ENCODE measurements at regions not wholly inside any gene's neighbourhood (a gene's known extent, or its start where the extent isn't known, plus 50 kb on each side); places are given as distances from the start of the nearest gene placed in this dataset.
A peak's percentile ranks its signal among the peaks of the same experiment; 100 is the strongest.

- no peak for DNase-seq
Measured at GRCh38 chr12:112559784-112560183, 141.0 kb downstream of the PTPN11 start.

- no peak for DNase-seq
Measured at GRCh38 chr12:112564160-112564784, 145.5 kb downstream of the PTPN11 start.

- DNase-seq = no peak
Measured at GRCh38 chr12:112568641-112569040, 149.9 kb downstream of the PTPN11 start.

- no peak for DNase-seq
Measured at GRCh38 chr12:112570096-112570495, 151.3 kb downstream of the PTPN11 start.

- no peak for DNase-seq
Measured at GRCh38 chr12:112573141-112573540, 154.4 kb downstream of the PTPN11 start.

GRCh38 chr12:112574896-112575558, 156.3 kb downstream of the PTPN11 start:
- no peak for DNase-seq

GRCh38 chr12:112575559-112576067, 156.9 kb downstream of the PTPN11 start:
- DNase-seq = no peak

- DNase-seq = no peak
Measured at GRCh38 chr12:112577473-112578329, 159.0 kb downstream of the PTPN11 start.

GRCh38 chr12:112584266-112584722, 165.5 kb downstream of the PTPN11 start:
- peak; percentile 7 for DNase-seq

- no peak for DNase-seq
Measured at GRCh38 chr12:112586148-112586783, 167.5 kb downstream of the PTPN11 start.

GRCh38 chr12:112589275-112589674, 170.5 kb downstream of the PTPN11 start:
- no peak for DNase-seq

GRCh38 chr12:112590281-112590680, 171.5 kb downstream of the PTPN11 start:
- no peak for DNase-seq

- no peak for DNase-seq
Measured at GRCh38 chr12:112591488-112591887, 172.7 kb downstream of the PTPN11 start.

GRCh38 chr12:112595410-112595809, 176.7 kb downstream of the PTPN11 start:
- DNase-seq = no peak

GRCh38 chr12:112597986-112598385, 179.2 kb downstream of the PTPN11 start:
- no peak for DNase-seq

GRCh38 chr12:112598626-112599025, 179.9 kb downstream of the PTPN11 start:
- DNase-seq = no peak

- no peak for DNase-seq
Measured at GRCh38 chr12:112599871-112600270, 181.1 kb downstream of the PTPN11 start.

- no peak for DNase-seq
Measured at GRCh38 chr12:112602150-112602549, 183.4 kb downstream of the PTPN11 start.

- DNase-seq = no peak
Measured at GRCh38 chr12:112606611-112607365, 184.8 kb upstream of the RPH3A start.

- no peak for DNase-seq
Measured at GRCh38 chr12:112607427-112607826, 184.1 kb upstream of the RPH3A start.

- no peak for DNase-seq
Measured at GRCh38 chr12:112611908-112612307, 179.6 kb upstream of the RPH3A start.

- no peak for DNase-seq
Measured at GRCh38 chr12:112615196-112615595, 176.4 kb upstream of the RPH3A start.
